ENCODE measurements at regions not wholly inside any gene's neighbourhood (a gene's known extent, or its start where the extent isn't known, plus 50 kb on each side); places are given as distances from the start of the nearest gene placed in this dataset.
"Not testable (repeated sequence)": the region's sequence is repeated elsewhere in the genome, so short reads cannot be mapped to it uniquely, and the experiment has no call there.

DNA sequence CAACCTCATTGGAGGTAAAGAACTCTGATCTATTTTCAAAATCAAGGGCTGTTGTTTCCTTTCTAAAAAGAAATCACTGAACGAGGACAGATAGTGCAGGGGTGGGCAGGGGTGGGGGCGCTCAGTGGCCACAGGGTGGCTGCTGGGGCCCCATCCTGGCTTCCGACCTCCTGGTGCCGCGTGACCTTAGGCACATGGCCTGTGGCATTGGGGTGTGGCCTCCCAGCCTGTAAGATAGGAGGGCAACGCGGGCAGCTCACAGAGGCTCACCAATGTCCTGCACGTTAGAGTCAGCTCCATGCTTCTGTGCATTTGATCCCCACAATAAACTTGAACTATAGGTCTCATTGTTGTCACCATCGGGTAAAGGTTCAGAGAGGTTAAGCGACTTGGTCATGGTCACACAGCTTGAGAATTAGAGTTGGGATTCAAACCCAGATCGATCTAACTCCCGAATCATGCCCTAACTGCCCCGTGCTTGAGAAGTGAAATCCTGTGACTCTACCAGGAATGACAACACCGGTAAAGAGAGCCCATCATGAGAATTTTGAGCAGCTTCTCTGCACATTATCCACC is 148.0 kb upstream of the SLC6A11 start:
- no peak for DNase-seq

DNA sequence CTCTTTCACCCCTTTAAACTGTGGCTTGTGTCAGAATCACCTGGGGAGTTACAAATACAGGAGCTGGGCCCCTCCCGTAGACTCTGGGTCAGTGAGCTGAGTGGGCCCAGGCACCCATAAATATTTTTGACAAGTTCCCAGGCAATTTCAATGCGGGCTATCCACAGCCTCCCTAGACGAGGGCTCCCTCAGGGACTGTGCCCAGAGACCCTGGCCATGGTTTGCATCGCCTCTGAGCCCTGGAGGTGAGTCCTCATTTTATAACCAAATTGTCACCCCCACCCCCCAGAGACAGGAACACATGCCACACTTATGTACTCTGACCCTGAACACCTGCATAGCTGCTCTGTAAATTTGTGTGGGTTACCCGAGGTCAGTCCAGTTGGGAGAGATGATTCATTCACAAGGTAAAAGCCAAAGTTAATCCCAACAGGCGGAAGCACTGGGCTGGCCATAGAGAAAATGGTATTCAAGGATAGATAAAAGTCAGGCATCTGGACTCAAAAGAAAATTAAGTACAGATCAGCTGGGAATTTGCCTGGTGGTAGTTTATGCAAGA is 146.5 kb upstream of the SLC6A11 start:
- DNase-seq, result peak; percentile 83

DNA sequence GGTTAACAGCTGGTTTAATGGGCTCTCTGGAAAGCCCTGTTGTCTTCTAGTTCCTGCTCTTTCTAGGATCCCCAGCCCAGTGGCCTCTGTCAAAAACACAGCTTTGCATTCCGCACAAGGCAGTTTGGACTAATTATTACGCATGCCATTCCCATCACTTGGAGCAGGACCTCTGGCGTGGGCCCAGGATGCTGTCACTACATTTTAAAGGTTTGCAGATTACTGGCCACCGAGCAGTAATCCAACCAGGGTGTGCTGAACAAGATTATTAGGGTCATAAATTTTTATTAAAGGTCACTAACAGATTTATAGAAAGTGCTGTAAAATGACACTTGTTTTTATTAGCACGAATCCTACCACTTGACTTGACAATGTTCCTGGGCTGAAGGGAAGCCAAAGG is 143.6 kb upstream of the SLC6A11 start:
- no peak for DNase-seq

DNA sequence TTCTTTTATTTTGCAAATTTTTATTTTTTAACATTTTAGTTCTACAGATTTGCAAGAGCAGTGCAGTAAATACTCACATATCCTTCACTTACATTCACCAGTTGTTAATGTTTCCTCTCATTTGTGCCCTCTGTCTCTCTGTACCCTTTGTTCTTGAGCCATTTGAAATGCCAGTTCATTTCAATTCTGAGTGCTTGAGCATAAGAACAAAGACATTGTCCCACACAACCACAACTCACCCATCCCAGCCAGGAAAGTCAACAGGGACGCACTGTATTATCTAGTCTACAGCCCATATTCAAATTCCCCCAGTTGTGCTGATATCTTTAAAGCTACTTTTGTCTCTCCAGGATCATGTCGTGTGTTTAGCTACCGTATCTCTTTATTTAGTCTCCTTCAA is 141.4 kb upstream of the SLC6A11 start:
- DNase-seq, result peak; percentile 46

DNA sequence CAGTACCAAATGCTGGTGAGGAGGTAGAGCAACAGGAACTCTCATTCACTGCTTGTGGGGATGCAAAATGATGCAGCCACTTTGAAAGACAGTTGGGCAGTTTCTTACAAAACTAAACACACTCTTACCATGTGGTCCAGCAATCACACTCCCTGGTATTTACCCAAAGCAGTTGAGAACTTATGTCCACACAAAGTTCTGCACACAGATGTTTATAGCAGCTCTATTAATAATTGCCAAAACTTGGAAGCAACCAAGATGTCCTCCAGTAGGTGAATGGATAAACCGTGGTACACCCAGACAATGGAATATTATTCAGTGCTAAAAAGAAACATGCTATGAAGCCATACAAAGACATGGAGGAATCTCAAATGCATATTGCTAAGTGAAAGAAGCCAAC is 139.1 kb upstream of the SLC6A11 start:
- no peak for DNase-seq

DNA sequence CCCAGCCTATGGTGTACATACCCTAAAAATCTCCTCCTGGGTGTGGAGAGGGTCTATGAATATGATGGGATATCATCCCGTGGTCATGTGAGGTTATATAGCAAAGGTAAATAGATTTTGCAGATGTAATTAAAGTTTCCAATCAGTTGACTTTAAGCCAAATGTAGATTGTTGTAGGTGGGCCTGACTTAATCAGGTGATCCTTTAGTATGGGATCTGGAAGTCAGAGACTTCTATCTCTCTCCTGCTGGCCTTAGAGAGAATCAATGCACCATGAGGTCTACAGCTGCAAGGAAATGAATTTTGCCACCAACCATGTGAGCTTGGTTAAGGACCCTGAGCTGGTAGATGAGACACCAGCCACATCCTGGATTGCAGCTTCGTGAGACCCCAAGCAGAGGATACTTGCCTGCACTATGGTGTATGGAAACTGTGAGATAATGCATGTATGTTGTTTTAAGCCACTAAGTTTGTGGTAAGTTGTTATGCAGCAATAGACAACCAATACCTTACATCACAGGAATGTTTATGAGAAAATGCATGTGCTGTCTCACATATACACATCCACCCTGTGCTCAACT is 137.1 kb upstream of the SLC6A11 start:
- DNase-seq, result no peak

DNA sequence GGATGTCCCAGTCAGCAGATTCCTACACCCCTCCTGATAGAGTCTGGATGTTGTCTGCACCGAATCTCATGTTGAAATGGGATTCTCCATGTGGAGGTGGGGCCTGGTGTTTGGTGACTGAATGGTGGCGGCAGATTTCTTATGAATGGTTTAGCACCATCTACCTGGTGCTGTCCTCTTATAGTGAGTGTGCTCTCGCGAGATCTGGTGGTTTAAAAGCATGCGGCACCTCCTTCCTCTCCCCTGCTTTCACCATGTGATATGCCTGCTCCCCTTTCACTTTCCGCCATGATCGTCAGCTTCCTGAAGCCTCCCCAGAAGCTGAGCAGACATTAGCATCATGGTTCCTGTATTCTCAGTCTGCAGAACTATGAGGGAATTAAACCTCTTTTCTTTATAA is 135.2 kb upstream of the SLC6A11 start:
- DNase-seq, result no peak

DNA sequence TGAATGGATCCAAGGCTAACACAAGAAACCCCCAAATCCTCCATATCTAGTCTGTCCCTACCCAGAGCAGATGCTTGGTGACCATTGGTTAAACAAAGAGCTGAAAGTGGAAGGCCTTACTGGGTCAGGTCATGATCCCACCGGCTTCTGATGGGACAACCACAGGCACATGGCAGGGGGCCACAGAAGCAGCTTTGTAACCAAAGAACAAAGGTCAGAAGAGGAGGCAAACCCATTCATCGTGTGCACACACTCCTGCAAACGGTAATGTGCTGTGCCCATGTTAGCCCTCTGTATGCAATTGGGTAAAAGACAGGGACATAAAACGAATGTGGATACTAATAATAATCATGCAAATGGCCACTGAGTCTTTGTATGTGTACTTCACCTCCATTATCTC is 133.3 kb upstream of the SLC6A11 start:
- DNase-seq, result no peak

DNA sequence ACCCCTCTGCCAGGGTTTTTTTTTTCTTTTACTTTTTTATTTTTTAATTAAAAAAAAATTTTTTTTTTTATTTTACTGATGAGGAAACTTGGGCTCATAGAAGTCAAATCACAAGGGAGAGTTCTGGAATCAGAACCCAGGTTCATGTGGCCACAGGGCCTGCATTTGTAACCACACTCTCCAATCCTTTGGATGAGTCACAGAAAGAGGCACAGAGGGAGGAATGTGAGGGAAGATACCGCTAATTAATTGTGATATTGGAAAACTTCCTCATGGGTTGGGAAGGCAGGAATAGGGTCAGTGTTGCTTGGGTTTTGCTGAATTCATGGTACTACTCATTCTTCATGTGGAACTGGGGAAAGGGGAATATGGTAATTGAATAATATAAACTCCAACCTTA is 132.9 kb upstream of the SLC6A11 start:
- DNase-seq, result no peak

DNA sequence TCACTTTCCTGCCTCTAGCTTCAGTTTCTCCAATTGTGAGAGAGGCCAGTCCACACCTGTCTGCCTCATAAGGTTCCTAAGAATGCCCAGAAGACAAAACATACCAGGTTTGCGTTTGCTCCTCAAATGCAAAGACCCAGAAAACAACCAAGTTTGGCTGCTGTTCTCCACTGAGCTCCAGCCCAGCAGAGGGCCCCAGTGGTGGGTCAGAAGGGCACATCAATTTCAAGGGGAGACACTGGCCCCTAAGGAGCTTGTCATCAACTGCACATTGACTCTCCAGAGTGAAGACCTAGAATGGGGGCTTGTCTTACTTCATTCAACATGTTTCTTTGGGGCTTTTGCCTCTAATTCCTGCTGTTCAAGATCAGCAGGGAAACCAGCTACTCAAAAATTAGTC is 127.9 kb upstream of the SLC6A11 start:
- no peak for DNase-seq

DNA sequence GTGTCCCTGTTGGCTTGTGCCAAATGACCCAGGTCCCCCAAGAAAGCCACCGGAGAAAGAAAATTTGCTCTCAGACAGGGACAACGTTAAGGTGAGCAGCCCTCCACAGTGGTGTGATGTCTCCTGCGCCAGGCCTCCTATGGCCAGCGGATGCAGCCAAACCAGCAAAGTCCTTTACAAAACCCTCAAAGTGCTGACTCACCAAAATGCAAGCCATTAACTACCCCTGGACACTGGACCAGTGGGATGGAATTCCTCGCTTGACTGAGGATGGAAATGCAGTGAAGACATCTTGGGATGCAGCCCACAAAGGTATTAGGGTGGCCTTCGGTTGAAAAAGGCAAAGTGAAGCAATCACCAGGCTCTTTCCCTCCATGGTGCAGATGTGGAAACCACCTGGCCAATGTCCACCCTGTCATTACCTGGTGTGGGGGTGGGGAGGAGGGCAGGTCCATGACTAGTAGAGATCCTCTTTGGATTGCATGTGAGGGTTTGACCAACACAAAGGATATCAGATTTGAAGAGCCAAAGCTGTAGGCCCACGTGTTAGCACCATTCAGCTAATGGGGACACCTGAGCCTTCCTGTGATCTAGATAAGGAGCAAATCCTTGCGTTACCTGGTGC is 127.4 kb upstream of the SLC6A11 start:
- DNase-seq, result no peak

DNA sequence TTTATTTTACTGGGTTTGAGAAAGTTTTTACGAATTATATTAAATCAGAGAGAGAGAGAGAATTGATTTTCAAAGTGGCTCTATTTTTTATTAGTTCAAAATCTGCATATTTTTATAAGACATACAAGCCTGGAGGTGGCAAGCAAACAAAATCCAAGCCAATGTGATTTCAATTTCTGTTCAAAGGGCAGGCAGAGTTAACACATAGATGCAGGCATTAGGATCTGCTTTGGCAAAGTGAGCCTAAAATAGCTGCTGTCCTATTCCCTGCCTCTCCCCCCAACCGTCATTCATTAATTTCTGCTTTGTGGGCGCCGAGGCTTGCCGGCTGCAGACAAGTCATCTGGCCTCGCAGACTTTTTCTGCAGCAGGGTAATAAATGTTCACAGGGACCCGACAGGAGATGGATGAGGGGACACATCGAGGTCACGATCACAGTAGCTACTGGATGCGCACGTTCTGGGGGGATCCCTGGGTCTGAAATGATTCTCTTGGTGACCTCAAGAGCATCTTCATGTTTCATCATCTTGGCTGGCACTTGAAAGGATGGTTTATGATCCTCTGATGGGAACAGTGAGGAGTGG is 123.9 kb upstream of the SLC6A11 start:
- DNase-seq, result no peak

DNA sequence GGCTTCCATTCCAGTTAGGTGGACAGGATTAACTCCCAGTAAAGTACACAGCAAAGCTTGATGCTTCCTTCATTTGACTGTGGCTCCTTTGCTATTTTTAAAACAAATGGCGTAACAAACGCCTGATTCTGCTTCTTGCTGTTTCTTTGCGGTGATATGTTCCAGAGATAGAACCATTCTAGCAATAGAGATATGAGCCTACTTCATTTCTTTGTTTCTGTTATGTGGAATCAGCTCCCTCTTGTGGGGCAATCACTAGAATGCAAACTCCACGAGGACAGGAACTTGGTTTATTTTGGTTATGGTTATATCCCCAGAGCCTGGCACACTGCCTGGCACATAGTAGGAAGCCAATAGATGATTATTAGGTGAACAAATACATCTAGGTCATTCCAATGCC is 122.6 kb upstream of the SLC6A11 start:
- peak; percentile 10 for DNase-seq

DNA sequence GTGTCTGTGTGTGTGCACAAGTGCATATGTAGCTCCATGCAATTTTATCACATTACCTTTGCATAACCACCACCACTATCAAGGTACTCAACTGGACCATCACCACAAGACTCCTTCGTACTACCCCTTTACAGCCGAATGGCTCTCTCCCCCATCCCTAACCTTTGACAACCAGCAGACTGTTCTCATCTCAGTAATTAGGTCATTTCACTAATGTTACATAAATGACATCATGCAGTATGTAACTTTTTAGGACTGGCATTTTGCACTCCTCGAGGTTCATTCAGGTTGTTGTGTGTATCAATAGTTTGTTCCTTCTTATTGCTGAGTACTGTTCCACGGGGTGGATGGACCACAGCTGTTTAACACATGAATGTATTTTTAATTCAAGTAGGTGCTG is 121.8 kb upstream of the SLC6A11 start:
- DNase-seq, result no peak

DNA sequence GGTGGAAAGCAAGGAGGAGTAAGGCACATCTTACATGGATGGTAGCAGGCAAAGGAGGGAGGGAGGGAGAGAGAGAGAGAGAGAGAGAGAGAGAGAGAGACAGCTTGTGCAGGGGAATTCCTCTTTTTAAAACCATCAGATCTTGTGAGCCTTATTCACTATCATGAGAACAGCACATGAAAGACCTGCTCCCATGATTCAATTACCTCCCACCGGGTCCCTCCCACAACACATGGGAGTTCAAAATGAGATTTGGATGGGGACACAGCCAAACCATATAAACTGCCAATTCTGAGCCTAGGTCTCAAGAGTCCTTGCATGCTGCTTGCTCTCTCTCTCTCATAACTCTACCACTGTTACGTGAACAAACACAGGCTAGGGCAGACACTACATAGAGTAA is 120.8 kb upstream of the SLC6A11 start:
- DNase-seq, result not testable (repeated sequence)

DNA sequence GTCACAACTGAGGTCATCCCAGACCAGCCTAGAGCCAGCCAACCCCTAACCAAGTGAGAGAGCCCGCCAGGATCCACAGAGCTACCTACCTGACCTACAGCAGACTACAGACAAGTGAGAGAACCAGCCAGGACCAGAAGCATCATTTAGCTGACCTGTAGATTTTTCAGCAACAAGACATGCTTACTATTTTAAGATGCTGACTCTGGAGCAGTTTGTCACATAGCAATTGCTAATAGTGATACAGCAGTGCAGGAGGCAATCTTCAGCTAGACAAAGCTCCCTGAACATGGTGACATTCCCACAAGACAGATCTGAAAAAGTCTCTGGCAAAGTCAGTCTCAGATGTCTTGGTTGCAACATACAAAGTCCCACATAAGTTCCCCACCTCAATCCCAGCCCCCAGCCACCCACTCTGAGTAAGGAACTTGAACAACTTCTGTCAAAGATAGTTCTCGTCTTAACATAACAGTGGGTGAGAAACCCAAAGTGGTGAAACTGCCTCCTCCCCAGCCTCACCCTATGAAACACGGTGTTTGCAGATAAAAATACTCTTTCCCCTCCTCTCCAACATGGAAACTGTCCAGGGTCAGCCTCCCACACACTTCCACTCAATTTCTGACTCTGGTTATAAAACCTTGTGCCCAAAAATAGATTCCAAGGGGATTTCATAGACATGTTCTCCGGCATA is 120.3 kb upstream of the SLC6A11 start:
- DNase-seq, result no peak

DNA sequence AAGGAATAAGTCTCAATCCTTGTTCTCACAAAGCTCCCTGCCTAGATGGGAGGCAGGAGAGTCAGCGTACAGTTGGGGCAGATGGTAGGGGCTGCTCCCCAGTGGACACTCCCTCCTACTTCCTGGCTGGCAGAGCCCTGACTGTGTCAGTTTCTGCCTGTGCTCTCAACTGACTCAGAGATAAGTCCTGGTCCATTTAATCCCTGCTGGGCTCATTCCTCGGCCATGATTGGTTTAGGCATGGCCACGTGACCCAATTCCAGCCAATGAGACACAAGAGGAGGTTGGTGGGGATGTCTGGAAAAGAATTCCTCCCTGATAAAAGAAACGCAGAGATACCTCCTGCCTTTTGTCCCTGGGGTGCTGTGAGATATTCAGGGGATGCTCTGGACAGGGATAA is 118.1 kb upstream of the SLC6A11 start:
- DNase-seq, result no peak

DNA sequence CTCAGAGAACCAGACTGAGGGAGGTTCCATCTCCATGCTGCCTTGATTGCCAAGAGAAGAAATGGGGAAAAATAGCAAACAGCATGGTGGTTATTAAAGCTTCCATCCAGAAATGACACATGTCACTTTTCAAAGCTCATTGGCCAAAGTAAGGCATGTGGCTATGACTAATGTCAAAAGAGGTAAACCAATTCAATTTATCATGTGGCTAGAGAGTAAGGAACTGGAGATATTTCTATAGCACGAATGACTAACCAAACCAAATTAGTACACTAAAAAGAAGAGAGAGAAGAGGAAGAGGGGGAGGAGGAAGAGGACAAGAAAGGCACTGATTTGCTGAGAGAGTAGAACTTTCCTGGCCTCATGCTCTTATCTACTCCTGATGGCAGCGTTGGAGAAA is 115.2 kb upstream of the SLC6A11 start:
- DNase-seq, result no peak

DNA sequence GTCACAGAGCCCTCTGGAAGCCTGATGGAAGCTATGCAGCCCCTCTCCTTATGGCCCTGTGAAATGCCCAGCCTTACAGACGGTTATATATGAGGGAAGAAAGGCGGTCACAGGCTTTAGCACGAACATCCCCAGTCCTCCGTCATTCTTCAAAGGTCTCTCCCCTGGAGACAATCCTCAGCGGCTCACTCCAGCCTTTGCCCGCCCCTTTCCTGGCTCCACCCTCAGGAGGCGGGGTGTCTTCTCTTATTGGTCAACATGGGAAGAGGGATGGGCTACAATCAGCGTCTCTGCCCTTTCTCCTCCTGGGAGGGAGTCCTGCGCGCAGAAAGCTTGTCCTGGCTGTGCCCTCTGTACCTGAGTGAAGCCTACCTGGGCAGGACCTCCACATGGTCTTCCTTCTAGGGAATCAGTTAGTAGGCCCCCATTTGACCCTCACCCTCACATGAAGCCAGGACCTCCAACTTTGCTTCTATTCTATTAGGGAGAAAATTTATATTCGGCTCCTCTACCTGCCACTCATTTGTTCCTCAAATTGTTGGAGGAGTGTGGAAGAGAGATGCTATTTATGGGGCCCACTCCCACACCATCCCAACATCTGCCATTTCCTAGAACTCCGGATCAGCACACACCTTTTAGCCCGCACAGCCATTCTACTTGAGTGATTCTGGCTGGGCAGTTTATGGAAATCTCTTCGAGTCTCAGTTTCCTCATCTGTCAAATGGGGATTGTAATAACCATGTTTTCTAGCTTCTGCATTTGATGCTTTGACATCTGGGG is 112.9 kb upstream of the SLC6A11 start:
- DNase-seq, result peak; percentile 27

DNA sequence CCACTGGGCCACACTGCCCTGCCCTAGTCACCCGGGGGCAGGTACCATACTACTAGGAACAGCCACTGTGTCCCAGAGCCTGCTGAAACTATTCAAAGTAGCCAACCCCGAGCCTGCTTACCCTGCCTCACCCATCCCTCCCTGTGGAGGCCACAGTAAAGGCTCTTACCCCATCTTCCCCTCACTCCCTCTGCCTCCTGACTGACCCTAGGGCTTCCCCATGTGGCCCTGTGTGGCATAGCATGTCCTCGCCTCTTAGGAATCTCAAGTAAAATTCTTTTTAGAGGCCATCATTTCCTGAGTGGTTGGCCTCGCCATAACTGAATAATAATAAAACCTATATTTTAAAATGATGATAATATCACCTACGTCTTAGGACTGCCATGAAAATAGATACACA is 112.2 kb upstream of the SLC6A11 start:
- DNase-seq, result no peak

DNA sequence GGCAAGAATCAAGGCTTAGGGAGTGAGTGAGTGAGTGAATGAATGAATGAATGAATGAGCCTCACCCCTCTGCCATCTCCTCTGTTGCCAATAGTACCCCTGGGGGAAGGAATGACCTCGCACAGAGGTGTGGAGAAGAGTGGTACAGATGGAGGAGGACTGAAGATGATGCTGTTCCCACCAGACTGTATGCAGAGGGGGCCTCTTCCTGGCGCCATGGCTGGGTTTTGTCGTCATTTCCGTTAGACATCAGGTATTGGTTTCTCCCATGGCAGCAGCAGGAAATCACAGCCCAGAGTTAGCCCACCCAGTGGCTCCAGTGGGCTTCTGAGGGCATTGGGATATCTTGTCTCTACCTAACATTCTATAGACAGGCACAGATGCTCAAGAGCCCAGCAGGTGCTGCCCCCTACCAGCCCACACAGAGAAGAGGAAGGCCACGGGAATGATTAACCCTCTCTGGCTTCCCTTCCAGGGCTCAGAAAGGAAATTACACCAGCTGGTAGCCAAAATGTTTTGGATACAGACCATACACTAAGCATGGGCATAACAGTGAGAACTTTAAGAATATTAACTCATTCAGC is 109.8 kb upstream of the SLC6A11 start:
- peak; percentile 2 for DNase-seq

DNA sequence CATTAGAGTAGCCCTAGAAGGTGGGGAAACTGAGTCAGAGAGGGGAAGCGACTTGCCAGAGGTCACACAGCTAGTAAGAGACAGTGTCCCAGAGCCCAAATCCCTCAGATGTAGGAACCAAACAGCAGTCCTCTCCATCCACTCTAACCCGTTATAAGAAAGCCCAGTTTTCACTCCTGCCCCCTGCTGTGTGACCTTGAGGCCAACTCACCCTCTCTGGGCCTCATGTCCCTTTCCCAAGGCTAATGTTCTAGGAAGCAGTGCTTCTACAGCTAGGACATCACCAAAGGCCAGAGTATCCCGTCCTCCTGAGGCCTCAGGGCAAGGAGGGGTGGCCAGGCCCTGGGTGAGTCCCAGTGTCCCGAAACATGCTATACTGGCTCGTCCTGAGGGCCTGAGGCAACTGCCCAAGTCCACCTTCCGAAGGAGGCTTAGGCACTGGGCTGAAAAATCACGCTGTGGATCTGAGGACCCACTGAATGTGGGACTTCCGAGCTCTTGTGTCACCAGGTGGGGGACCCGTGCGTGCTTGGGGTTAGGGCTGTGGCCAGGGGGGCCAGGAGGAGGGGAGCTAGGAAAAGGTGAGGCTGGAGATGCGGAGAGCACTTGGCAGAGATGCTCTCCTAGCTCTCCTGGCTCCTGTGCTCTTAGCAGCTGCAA is 109.2 kb upstream of the SLC6A11 start:
- no peak for DNase-seq
